GM18507 (cell line): ENCODE measurements at regions not wholly inside any gene's neighbourhood (a gene's known extent, or its start where the extent isn't known, plus 50 kb on each side); places are given as distances from the start of the nearest gene placed in this dataset.

Experiments used
- DNase-seq: peaks from one replicate; pipeline ENCODE4 v3.0.0; 2011; ENCODE audit warnings: low read depth; ENCODE audit not compliant: insufficient read length; ENCODE audit errors: extremely low spot score
- FAIRE-seq: peaks from 2 replicates; lab custom pipeline; 2011; peaks lifted over from hg19 to GRCh38; lab: Jason Lieb, UNC

DNA sequence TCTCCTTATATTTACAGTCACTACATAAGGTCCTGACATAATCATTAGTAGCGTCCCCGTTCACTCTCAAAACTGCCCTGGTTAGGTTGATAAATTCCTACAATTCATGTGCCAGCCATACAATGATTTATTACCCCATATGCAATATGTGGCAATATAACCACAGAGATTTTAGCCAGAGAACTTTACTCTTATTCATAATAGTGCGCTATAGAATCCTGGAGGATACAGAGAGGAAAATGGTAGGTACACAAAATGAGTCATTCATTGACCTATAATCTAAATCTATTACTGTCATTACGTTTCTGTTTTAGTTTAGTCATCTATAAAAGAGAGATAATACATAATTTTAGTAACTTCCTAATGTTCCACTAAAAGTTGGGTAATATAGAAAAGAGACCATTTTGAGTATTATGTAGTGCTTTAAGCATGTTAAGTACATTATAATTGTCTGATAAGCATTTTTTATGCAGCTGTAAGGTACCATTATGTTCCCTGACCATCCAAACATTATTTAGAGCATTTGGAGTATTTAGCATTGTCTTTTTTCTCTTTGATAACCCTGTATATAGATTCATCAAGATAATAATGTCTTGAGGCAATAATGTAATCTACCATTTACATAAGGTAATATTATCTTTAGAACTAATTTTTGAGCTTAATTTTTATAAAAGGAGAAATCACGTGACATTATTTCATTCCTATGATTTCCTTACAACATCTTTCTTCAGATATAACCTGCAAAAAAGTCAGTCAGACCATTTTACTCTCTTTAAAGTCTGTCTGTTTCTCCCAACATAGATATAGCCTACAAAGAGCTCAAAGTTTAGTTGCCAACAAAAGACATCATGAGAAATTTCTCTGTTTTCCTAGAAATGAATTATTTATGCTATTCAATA, 655.5 kb upstream of the ZNF608 start:
- no peak for FAIRE-seq
- no peak for DNase-seq

DNA sequence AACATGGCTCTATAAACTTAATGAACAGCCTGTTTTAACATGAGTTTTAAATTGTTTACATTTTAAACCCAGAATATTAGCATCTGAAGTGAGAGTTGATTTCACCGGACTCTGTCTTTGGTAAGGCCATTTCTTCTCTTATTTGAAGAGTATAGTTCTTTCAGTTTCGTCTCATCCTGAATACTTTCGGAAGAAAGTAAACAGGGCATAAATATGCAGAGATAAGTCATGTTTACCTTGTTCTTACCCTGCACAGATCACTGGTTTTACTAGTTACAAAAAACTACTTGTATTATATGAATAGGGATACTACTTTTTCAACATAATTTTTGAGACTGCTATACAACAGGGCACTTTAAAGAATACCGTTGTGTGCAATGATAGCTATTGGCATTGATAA, 656.3 kb upstream of the ZNF608 start:
- FAIRE-seq: no peak
- no peak for DNase-seq

DNA sequence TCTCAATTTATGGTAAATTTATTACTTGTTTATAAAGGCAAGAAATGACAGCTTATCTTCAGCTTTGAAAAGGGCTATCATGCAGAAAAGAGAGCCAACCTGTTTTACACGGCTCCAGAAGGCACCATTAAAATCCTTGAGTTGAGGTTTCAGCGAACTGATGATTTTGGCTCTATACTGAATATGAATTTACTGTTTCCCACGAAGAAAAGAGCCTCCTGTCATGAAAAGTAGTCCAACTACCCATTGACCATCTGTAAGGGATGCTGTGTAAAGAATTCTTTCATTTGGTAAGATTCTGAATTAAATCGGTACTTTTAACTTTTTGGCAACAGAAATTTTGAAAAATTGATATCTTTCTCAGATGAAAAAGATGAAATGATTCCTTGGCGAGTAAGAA, 657.6 kb upstream of the ZNF608 start:
- no peak for FAIRE-seq
- no peak for DNase-seq

DNA sequence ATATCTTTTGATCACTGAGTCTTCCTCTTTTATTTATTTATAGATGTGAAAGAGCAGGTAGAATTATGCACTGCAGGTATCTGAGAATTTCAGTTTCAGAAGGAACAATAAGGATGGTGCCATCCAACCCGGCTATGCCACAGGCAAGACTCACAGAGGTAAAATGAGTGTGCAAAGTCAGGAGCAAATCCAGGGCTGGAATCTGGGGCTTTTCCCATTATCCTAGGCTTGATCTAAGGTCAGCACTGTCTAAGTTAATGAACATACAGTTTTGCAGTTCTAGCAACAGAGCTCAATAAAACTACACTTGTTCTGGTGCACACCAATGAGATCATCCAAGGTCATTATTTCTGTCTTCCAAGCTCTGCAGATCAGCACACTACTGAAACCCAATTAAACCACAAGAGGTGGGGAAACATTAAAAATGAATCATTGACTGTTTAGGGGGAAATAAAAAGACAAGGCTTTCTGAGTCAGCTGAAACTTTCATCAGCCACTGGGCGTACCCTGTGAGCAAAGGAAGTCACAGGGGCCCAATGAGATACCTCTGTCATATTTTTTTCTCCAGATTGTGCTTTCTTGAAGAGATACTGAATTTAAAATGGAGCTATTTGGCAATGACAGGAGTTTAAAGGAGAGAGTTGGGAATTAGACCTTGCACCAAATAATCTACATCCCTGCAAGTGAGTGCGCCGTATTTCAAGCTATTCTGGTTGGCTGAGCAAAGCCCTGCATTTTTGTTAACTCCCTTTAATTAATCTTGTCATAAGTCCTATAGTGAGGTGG, 662.2 kb upstream of the ZNF608 start:
- DNase-seq: no peak
- peak; percentile 79 for FAIRE-seq

DNA sequence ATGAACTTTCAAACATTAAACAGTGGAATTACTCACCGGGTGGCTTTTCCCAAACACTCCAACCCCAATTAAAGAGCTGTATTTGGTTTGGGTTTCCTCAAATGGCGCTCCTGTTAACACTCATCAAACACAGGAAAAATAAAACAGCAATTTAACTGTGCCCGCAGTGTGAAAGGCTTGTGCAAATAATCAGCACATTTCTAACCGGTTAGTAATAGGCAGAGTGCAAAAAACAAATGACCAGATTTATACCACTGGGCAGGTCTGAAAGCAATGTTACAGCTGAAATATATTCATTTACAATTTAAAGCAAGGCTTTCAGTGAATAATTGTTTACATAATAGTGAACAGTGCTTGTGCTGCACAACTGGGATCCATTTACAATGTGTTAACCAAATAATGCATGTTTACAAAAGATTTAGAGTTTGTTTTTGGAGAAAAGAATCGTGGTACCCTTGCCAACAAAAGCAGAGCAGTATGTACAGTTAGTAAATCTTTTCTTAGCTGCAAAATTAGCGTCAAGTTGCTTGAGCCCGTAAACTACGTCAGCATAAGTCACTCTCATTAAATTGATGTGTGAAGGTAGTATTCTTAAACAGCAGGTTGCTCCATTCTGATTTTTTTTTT, 662.9 kb upstream of the ZNF608 start:
- DNase-seq: no peak
- no peak for FAIRE-seq

DNA sequence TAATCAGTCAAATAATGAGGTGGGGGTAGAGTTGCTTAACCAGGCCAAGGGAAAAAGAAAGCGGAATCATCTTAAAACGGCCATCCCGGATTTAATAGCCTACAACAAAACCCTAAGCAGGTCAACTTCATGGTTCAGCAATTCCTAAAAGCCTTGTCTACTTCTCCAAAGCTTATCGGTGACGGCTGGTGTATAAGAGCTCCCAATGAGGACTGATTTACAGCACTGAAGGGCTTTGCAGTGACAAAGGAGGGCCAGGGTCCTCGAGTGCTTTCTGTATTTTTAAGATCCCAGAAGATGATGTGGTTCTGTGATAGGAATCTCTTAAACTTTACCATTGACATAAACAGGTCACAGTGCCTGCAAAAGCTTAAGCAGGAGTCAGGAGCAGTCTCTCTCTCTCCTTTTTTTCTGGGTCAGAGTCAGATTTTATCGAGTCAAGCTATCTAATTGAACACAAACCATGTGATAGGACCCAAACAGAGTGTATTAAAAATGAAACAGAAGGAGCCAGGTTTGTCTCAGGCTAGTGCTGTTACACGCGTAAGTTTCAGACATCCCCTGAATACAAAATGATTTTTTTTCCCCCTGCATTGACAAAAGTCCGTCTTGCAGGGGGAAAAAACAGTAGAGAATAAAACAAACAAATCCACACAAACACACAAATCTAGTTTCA, 663.6 kb upstream of the ZNF608 start:
- FAIRE-seq (peak; percentile 69), DNase-seq (no peak)

DNA sequence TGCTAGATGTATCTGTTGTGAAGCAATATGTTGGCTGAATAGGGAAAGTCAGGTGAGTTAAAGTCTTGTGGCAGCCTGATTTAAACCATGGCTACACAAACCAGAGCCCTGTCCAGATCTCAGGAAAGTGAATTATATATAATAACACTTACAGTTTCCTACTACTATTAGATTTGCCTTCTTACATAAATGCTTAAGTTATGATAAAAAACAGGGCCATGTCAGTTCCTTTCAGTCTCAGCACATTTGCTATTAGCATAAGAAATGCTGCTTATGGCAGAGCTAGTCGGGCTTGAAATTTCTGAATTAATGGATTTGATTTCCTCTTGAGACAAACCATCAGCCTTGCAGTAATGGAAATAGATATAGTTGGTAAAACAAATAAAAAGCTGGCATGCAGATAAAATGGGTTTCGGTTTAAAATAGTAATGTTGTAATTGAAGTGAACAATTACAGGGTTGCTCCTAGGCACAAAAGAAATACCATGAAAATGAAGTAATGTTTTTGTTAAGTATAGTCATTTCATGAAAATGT, 664.2 kb upstream of the ZNF608 start:
- DNase-seq (no peak), FAIRE-seq (no peak)

DNA sequence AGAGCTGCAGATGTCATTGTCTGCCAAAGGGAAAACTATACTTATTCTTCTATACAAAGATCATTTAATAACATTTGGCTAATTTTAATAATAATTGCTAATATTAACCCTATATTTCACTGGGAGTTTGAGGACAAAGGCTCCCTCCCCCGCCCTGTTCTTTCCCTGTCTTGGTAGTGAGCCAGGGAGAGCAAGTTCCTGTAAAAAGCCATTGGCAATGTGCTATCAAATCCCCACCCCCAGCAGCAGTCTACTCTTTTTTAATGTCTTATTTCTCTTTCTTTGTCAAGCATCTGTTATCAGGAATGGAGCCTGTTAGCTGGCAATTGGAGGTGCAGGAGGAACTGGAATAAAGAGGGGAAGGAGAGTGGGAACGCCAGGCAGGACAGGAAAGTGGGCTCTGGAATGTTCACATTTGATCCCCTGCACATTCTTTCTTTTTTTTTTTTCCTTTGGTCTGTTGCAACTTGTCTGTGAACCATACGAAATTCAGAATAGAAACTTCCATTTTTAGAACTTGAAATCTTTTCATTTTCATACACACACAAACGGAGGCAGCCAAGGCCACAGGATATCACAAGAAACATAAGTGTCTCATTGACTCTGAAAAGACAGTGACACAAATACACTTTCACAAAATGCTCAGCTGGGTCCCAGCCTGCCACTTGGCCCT, 664.8 kb upstream of the ZNF608 start:
- FAIRE-seq (peak; percentile 93), DNase-seq (no peak)

DNA sequence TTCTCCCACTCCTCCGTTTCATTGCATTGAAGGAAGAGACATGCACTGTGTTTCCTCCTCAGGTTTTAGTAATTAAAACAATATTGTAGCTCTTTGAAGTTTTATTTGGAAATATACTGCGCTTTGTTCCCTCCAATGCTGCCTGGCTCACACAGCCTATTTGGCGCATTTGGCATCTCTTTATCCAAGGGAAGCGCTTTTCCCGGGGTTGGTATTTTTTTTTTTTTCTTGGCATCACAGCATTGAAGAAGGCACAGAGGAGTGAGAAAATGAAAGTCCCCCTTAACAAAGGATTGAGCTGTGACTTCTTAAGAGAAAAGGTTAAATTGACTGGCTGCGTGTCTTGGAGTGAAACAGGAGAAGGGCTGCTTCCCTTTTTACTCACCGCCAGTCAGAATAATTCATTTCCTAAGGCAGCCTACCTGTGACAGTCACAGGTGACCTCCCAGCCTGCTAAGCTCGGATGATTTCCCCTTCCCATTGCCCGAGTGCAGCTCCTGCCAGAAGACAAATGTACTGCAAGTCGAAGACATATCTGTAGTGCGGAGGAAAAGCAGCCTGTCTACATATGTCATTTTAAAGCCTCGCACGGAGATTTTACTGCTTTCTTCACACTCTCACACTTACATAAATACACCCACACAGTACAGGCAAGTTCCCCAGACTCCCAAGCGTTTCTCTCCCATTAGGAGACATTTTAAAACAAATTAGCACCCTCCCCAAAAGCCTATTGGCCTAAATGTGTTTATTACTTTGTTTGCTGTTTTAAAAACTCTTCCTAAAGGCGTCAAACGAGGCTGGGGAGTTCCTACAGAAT, 665.5 kb upstream of the ZNF608 start:
- DNase-seq: no peak

DNA sequence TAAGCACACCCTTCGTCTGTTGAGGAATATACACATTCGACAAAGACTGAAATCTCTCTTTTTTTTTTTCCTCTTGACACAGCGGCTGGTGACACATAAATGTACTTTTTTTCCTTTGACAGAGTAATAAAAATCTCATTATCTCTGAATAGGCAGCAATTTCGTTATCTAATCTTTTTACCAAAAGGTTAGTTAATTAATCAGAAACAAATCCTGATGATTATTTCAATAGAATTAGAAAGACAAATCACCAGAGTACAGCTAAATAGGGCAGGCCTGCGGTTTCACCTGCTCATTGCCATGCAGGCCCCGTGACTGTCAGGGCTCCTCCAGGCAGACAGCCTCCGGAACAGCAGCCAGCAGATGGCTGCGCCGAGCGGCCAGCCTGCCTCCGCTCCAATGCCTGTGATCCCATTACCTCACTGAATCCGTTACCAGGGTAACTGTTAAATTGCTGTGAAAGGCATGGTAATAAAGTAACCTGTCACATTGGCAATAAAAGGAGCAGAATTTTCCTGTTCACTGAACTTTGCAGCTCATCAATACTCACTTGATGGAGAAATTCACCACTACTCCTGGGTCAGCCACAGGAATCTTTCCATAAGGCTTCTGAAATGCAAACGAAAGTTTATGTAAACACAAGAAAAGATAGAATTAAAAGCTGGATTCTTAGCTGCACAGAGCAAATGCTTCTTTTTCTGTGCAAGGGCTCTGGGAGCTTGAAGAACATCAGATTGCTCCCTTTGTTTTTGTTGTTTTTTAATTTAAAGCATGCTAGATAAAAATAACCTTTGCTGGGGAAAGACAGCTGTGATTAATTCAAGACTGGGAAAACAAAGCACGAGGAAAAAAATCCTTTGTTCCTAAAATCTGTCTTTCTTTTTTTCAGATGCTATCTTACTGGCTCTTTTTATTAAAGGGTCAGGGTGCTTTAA, 666.4 kb upstream of the ZNF608 start:
- no peak for DNase-seq
- FAIRE-seq: no peak

More for the DNA sequence above, 665.5 kb upstream of the ZNF608 start:
- peak; percentile 86 for FAIRE-seq

DNA sequence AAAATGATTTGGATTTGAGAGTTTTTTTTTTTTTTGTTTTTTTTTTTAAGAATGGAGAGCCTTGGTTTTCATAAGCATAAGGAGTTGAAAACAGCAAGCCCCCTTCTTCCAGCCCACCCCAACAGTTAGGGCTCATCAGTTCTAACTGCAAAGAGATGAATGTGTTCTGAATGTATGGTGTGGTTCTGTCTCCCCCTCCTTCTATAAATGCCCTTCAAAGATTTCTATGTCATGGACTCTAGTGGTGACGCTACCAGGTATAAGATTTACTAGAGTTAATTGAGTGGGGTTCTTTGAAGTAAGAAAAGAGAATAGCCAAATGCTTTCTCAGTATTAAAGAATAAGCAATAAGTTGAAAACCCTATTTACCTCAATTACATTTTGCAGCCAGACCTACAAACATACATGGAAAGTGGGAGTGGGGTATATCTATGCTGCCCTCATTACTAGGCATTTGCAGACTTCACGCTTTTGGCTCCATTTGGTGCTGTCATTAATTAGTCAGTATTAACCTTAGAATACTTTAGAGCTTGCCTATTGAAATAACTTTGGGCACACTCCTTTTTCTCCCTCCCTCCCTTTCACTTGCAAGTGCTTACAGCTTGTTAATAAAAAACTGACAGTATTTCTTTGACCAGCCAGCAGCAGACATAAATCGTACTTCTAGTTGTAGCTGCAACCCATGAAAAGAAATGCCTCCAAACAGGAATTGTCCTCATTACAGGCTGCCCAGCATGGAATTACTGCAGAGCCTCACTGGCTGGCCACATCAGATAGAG, 667.2 kb upstream of the ZNF608 start:
- FAIRE-seq (no peak), DNase-seq (no peak)

DNA sequence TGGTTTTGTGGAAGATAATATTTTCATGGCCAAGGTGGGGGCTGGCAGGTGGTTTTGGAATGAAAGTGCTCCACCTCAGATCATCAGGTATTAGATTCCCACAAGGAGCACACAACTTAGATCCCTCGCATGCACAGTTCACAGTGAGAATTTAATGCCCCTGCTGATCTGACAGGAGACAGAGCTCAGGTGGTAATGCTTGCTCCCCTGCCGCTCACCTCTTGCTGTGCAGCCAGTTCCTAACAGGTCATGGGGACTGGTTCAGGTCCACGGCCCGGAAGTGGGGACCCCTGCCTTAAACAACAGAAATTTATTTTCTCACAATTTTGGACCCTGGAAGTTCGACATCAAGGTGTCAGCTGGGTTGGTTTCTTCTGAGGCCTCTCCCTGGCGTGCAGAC, 668.7 kb upstream of the ZNF608 start:
- no peak for FAIRE-seq
- DNase-seq: no peak

DNA sequence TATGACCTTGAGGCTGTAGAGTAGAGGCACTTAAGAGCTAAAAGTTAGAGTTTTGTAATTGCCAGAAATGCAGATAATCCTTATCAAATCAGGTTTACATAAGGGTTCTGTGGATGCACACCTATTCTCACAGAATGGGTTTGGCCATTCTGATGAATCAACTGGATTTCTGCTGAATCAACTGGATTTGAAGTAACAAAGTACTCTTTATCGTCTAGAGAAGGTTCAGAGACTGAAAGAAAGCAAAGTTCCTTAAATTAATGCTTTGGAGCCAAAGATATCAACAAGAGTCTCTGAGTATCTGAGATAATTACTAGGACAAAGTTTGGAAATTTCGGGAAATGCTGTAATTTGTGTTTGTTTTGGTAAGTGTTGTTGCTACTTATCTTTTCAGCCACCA, 669.6 kb upstream of the ZNF608 start:
- DNase-seq: no peak
- FAIRE-seq: no peak

DNA sequence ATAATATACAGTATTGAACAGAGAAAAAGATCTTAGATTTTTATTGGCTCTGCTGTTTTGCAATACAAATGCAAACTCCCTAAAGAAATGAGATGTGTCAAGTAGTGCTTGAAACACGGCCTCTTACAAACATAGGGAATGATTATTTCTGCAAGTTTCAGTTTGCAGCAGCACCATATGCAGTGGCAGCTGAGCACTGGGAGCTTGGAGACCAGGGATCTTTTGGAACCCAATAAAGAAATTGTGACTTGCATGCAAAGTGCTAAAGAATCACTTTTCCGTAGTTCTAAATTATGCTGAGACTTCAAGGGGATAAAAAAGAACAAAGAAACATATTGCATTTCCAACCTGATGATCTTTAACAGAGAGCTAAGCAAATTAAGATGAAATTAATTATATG, 674.6 kb upstream of the ZNF608 start:
- DNase-seq: no peak
- FAIRE-seq: no peak

DNA sequence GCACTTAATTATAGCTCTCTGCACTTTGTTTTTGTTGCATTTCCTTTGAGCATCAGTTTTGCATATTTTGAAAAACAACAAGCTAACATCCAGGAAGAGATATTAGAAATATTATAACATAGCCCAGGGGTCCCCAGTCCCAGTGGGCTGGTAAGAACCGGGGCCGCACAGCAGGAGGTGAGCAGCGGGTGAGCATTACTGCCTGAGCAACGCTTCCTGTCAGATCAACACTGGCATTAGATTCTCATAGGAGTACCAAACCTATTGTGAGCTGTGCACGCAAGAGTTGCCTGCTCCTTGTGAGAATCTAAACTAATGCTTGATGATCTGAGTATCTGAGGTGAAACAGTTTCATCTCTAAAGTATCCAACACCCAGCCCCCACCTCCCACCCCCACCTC, 675.9 kb upstream of the ZNF608 start:
- FAIRE-seq (no peak), DNase-seq (no peak)

DNA sequence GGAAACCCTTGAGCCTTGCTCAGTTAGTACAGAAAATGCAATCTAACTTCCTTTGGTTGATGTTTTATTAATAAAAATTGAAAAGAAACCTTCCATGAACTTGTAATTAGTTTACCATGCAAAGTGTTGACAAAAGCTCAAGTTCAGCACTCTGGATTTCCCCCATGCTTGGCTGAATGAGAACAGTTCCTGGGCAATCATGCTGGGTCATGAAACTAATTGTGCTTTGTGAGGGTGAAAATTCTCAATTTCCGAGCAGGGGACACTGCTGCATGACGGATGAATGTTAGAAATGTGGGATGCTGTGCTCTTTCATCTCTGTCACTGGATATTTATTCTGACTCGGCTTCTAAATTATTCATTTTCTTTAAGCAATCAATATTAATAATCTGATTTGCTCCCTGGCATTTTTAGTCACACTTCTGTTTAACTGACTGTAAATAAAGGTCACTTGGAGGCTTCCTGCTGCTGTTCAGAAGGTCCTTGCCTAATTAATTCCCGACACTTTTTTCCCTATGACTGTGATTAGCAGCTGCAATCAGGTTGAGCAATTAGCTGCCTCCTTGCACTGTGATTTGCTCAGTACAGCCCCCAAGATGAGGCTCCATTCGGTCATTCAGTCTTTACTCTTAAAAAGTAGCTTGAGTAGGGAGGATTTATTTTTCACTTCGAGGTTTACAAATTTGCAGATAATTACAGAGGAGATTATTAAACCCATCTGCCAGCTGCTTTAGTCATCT, 678.1 kb upstream of the ZNF608 start:
- no peak for FAIRE-seq
- no peak for DNase-seq
